ENCODE measurements at regions not wholly inside any gene's neighbourhood (a gene's known extent, or its start where the extent isn't known, plus 50 kb on each side); places are given as distances from the start of the nearest gene placed in this dataset.

- POLR2A ChIA-PET: no interaction called here
- Mint-ChIP-seq H3K27ac (no peak overlapping the region), H3K36me3 (ENCODE audit: low read depth) (no peaks in the 10 kb centered on the region), H3K4me1 (ENCODE audit: low read depth) (no peaks in the 10 kb centered on the region), H3K4me3 (no peak overlapping the region), H3K9me3 (no peaks in the 10 kb centered on the region), H3K27me3 (peaks cover 69% of the 10 kb centered on the region)
- Histone ChIP-seq H3K4me3 (ENCODE audit: low read length) (no peak overlapping the region), H3K4me1 (ENCODE audit: insufficient read depth, low read length) (no peaks in the 10 kb centered on the region), H3K9me3 (ENCODE audit: control insufficient read depth in 1 of 2, insufficient read depth in 1 of 2, low read length in 2 of 2) (no peaks in the 10 kb centered on the region), H3K36me3 (ENCODE audit: insufficient read depth, low read length) (no peaks in the 10 kb centered on the region), H3K27me3 (ENCODE audit: control insufficient read depth in 1 of 2, insufficient read depth in 2 of 2, low read length in 2 of 2) (peaks cover 3 to 16% of the 10 kb centered on the region in 2 experiments), H3K27ac (ENCODE audit: low read depth in 1 of 2, low read length in 2 of 2) (no peak overlapping the region)
- no peak for TF ChIP-seq CTCF (IDR thresholded peaks at IDR 0.05)
- DNase-seq (no peak), ATAC-seq (ENCODE audit: poor library complexity) (no peak)
- intact Hi-C loops (cut with DNase I, micrococcal nuclease): no loop called here
- CTCF ChIA-PET: no interaction called here
Measured at GRCh38 chr2:84320940-84321339, 138.1 kb downstream of the SUCLG1 start.

GRCh38 chr2:84319581-84319980 is 139.5 kb downstream of the SUCLG1 start:
- CTCF ChIA-PET: no interaction called here
- peaks cover 3 to 16% of the 10 kb centered on the region in 2 experiments for H3K27me3 ChIP-seq (ENCODE audit: control insufficient read depth in 1 of 2, insufficient read depth in 2 of 2, low read length in 2 of 2)
- no peaks in the 10 kb centered on the region for H3K9me3 Mint-ChIP-seq
- POLR2A ChIA-PET: no interaction called here
- H3K36me3 ChIP-seq (ENCODE audit: insufficient read depth, low read length): no peaks in the 10 kb centered on the region
- H3K36me3 Mint-ChIP-seq (ENCODE audit: low read depth): no peaks in the 10 kb centered on the region
- H3K27me3 Mint-ChIP-seq: peaks cover 67% of the 10 kb centered on the region
- H3K4me3 ChIP-seq (ENCODE audit: low read length): no peak overlapping the region
- no peak for ATAC-seq (ENCODE audit: poor library complexity)
- no peak overlapping the region for H3K27ac Mint-ChIP-seq
- no peaks in the 10 kb centered on the region for H3K4me1 Mint-ChIP-seq (ENCODE audit: low read depth)
- no peak for DNase-seq
- H3K4me1 ChIP-seq (ENCODE audit: insufficient read depth, low read length): peaks cover 2% of the 10 kb centered on the region
- H3K4me3 Mint-ChIP-seq: no peak overlapping the region
- intact Hi-C loops (cut with DNase I, micrococcal nuclease): no loop called here
- H3K9me3 ChIP-seq (ENCODE audit: control insufficient read depth in 1 of 2, insufficient read depth in 1 of 2, low read length in 2 of 2): no peaks in the 10 kb centered on the region
- no peak for TF ChIP-seq CTCF (IDR thresholded peaks at IDR 0.05)
- H3K27ac ChIP-seq (ENCODE audit: low read depth in 1 of 2, low read length in 2 of 2): no peak overlapping the region

- H3K4me1 Mint-ChIP-seq (ENCODE audit: low read depth): no peaks in the 10 kb centered on the region
- H3K9me3 Mint-ChIP-seq: no peaks in the 10 kb centered on the region
- ATAC-seq (ENCODE audit: poor library complexity) (no peak), DNase-seq (no peak)
- peaks cover 2% of the 10 kb centered on the region for H3K4me1 ChIP-seq (ENCODE audit: insufficient read depth, low read length)
- H3K27ac Mint-ChIP-seq: no peak overlapping the region
- H3K27ac ChIP-seq (ENCODE audit: low read depth in 1 of 2, low read length in 2 of 2): no peak overlapping the region
- no peaks in the 10 kb centered on the region for H3K36me3 Mint-ChIP-seq (ENCODE audit: low read depth)
- no peak overlapping the region for H3K4me3 ChIP-seq (ENCODE audit: low read length)
- H3K27me3 ChIP-seq (ENCODE audit: control insufficient read depth in 1 of 2, insufficient read depth in 2 of 2, low read length in 2 of 2): peaks cover 3 to 11% of the 10 kb centered on the region in 2 experiments
- ChIA-PET CTCF (no interaction called here), POLR2A (no interaction called here)
- H3K4me3 Mint-ChIP-seq: no peak overlapping the region
- H3K36me3 ChIP-seq (ENCODE audit: insufficient read depth, low read length): no peaks in the 10 kb centered on the region
- H3K9me3 ChIP-seq (ENCODE audit: control insufficient read depth in 1 of 2, insufficient read depth in 1 of 2, low read length in 2 of 2): no peaks in the 10 kb centered on the region
- peaks cover 46% of the 10 kb centered on the region for H3K27me3 Mint-ChIP-seq
- no peak for TF ChIP-seq CTCF (IDR thresholded peaks at IDR 0.05)
- intact Hi-C loops (cut with DNase I, micrococcal nuclease): no loop called here
Measured at GRCh38 chr2:84317135-84317534, 141.9 kb downstream of the SUCLG1 start.
